Breast epithelium (tissue), 4 donors: ENCODE measurements at regions not wholly inside any gene's neighbourhood (a gene's known extent, or its start where the extent isn't known, plus 50 kb on each side); places are given as distances from the start of the nearest gene placed in this dataset.
"Not testable (repeated sequence)": the region's sequence is repeated elsewhere in the genome, so short reads cannot be mapped to it uniquely, and the experiment has no call there.

Experiments
- DNase-seq, 2 donors: peaks; one replicate each; pipeline ENCODE4 v3.0.0-alpha.2; 2019; ENCODE audit warnings: low spot score in 2 of 2
- H3K27ac ChIP-seq, 2 donors: fragments of 200-600 bp; sonication (generic) in 1 of 2; one replicate each; pipeline ENCODE4 v1.5.1; 2016 to 2019; ENCODE audit warnings: mild to moderate bottlenecking in 1 of 2
- H3K27me3 ChIP-seq, 2 donors: fragments of 200-600 bp; sonication (generic) in 1 of 2; one replicate each; pipeline versions ENCODE4 v1.5.1 to v1.6.0; 2017 to 2019; ENCODE audit warnings: control low read depth in 1 of 2, mild to moderate bottlenecking in 1 of 2
- H3K36me3 ChIP-seq: fragments of 200-600 bp; one replicate; pipeline ENCODE4 v1.5.1; 2019
- H3K4me1 ChIP-seq, 2 donors: fragments of 200-600 bp; sonication (generic); one replicate each; pipeline ENCODE4 v1.5.1; 2016 to 2019; ENCODE audit warnings: control low read depth in 1 of 2
- H3K4me3 ChIP-seq, 3 donors: fragments of 200-600 bp; sonication (generic); 1 replicate in 2 of 3; 2 replicates in 1 of 3; pipeline ENCODE4 v1.5.1; 2016 to 2019; ENCODE audit warnings: mild to moderate bottlenecking in 3 of 3, moderate library complexity in 2 of 3
- H3K9me3 ChIP-seq, 2 donors: fragments of 200-600 bp; sonication (generic) in 1 of 2; one replicate each; pipeline ENCODE4 v1.5.1; 2016 to 2019; ENCODE audit warnings: control low read depth in 1 of 2
- CTCF ChIP-seq, 3 donors: fragments of 450-650 bp; IDR thresholded peaks; one replicate each; pipeline ENCODE4 v1.5.1; 2016 to 2017; ENCODE audit warnings: antibody characterized with exemption in 3 of 3, mild to moderate bottlenecking in 3 of 3, moderate library complexity in 3 of 3
- POLR2A ChIP-seq: fragments of 450-650 bp; IDR thresholded peaks from one replicate; pipeline ENCODE4 v1.6.1; 2016; ENCODE audit warnings: antibody characterized with exemption, mild to moderate bottlenecking, moderate library complexity
- POLR2AphosphoS5 ChIP-seq, 3 donors: sonication (generic); formaldehyde crosslinking; IDR thresholded peaks; one replicate each; pipeline ENCODE4 v1.6.1; 2017; ENCODE audit warnings: antibody characterized with exemption in 3 of 3
- intact Hi-C: fragments of 100-400 bp; cut with DNase I; formaldehyde crosslinking; loops from one replicate; pipeline ENCODE4 v1.15.1; 2023; ENCODE audit warnings: low total_unique reads

GRCh38 chr22:22118987-22119386, 125.6 kb upstream of the VPREB1 start:
- TF ChIP-seq POLR2A (no peak), POLR2AphosphoS5 (IDR thresholded peaks at IDR 0.05) (no peak), CTCF (IDR thresholded peaks at IDR 0.05) (no peak)
- H3K9me3 ChIP-seq, result no peaks in the 10 kb centered on the region
- no peak overlapping the region for H3K27ac ChIP-seq
- intact Hi-C loops, result no loop called here
- no peaks in the 10 kb centered on the region for H3K4me1 ChIP-seq
- H3K36me3 ChIP-seq, result no peaks in the 10 kb centered on the region
- no peak overlapping the region for H3K4me3 ChIP-seq
- H3K27me3 ChIP-seq, result peaks cover 0 to 3% of the 10 kb centered on the region in 2 donors
- no peak for DNase-seq

- H3K27ac ChIP-seq, H3K9me3 ChIP-seq, H3K36me3 ChIP-seq, DNase-seq, H3K4me1 ChIP-seq, H3K27me3 ChIP-seq, intact Hi-C loops: not testable (repeated sequence)
- H3K4me3 ChIP-seq, result peak overlapping the region; percentile 13 to 54 (median 38)
Observed at GRCh38 chr22:22117864-22118544, 126.6 kb upstream of the VPREB1 start.

GRCh38 chr22:22116997-22117770, 127.4 kb upstream of the VPREB1 start:
- H3K27ac ChIP-seq, H3K4me1 ChIP-seq, intact Hi-C loops, DNase-seq, H3K9me3 ChIP-seq, H3K27me3 ChIP-seq, H3K36me3 ChIP-seq: not testable (repeated sequence)
- H3K4me3 ChIP-seq, result peak overlapping the region in 2 of 3 donors; percentile 38 to 54

GRCh38 chr22:22113701-22114100, 130.9 kb upstream of the VPREB1 start:
- H3K27me3 ChIP-seq, result peaks cover 0 to 3% of the 10 kb centered on the region in 2 donors
- no peaks in the 10 kb centered on the region for H3K4me1 ChIP-seq
- H3K36me3 ChIP-seq, result no peaks in the 10 kb centered on the region
- H3K4me3 ChIP-seq, result no peak overlapping the region
- no peaks in the 10 kb centered on the region for H3K9me3 ChIP-seq
- no peak overlapping the region for H3K27ac ChIP-seq
- TF ChIP-seq POLR2A (no peak), POLR2AphosphoS5 (IDR thresholded peaks at IDR 0.05) (no peak), CTCF (IDR thresholded peaks at IDR 0.05) (no peak)
- intact Hi-C loops, result no loop called here
- DNase-seq, result no peak

GRCh38 chr22:22112533-22113294, 130.1 kb upstream of the TOP3B start:
- Histone ChIP-seq H3K27me3 (peaks cover 0 to 3% of the 10 kb centered on the region in 2 donors), H3K4me3 (no peak overlapping the region), H3K27ac (no peak overlapping the region), H3K4me1 (no peaks in the 10 kb centered on the region), H3K36me3 (no peaks in the 10 kb centered on the region), H3K9me3 (no peaks in the 10 kb centered on the region)
- intact Hi-C loops, result no loop called here
- TF ChIP-seq CTCF (IDR thresholded peaks at IDR 0.05), result no peak
- no peak for TF ChIP-seq POLR2AphosphoS5 (IDR thresholded peaks at IDR 0.05)
- no peak for TF ChIP-seq POLR2A
- no peak for DNase-seq

- Histone ChIP-seq H3K27me3 (no peaks in the 10 kb centered on the region), H3K9me3 (no peaks in the 10 kb centered on the region), H3K27ac (no peak overlapping the region), H3K4me3 (no peak overlapping the region), H3K36me3 (no peaks in the 10 kb centered on the region), H3K4me1 (no peaks in the 10 kb centered on the region)
- intact Hi-C loops, result no loop called here
- no peak for TF ChIP-seq CTCF (IDR thresholded peaks at IDR 0.05)
- TF ChIP-seq POLR2A, result no peak
- no peak for TF ChIP-seq POLR2AphosphoS5 (IDR thresholded peaks at IDR 0.05)
- no peak for DNase-seq
Observed at GRCh38 chr22:22111983-22112382, 129.4 kb upstream of the TOP3B start.
